ENCODE measurements at regions not wholly inside any gene's neighbourhood (a gene's known extent, or its start where the extent isn't known, plus 50 kb on each side); places are given as distances from the start of the nearest gene placed in this dataset.

DNA sequence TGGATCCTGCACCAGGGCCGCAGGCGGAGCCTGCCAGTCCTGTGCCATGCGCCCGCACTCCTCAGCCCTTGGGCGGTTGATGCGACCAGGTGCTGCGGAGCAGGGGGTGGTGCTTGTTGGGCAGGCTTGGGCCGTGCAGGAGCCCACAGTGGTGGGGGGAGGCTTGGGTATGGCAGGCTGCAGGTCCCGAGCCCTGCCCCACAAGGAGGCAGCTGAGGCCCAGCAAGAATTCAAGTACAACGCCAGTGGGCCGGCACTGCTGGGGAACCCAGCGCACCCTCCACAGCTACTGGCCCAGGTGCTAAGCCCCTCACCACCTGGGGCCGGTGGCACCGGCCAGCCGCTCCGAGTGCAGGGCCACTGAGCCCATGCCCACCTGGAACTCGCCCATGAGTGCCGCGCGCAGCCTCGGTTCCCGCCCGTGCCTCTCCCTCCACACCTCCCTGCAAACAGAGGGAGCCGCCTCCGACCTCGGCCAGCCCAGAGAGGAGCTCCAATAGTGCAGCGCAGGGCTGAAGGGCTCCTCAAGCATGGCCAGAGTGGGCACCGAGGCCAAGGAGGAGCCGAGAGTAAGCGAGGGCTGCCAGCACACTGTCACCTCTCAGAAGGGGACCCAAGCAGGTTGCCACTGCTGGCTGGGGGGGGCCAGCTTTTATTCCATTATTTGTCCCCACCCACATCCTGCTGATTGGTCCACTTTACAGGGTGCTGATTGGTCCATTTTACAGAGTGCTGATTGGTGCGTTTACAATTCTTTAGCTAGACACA, 339.0 kb upstream of the KLF3 start:
- 97% methylated on average over 25 of the region's 31 CpGs for WGBS (ENCODE audit: insufficient coverage)
- Histone ChIP-seq H3K9ac (ENCODE audit: low read length) (no peak overlapping the region), H3K27me3 (replicated peaks in 1 of 4; ENCODE audit: control extremely low read depth in 1 of 4, control insufficient read depth in 3 of 4, insufficient read depth in 4 of 4, low read length in 3 of 4) (no peaks in the 10 kb centered on the region), H3K4me3 (ENCODE audit: control extremely low read depth in 1 of 5, extremely low read depth in 1 of 5, insufficient read depth in 1 of 5, low read depth in 2 of 5, low read length in 4 of 5) (no peak overlapping the region), H3K4me1 (ENCODE audit: control insufficient read depth in 2 of 2, insufficient read depth in 2 of 2, low read length in 2 of 2) (peaks cover under 1 to 2% of the 10 kb centered on the region in 2 donors), H3K79me2 (ENCODE audit: control insufficient read depth, insufficient read depth, low read length) (no peaks in the 10 kb centered on the region), H3K9me3 (ENCODE audit: control extremely low read depth in 1 of 3, control insufficient read depth in 2 of 3, insufficient read depth in 1 of 3, low read length in 2 of 3) (peaks cover 0 to 12% (median 2%) of the 10 kb centered on the region in 3 donors), H2AFZ (ENCODE audit: insufficient read depth, low read depth, low read length, poor library complexity, severe bottlenecking) (no peak overlapping the region), H3K36me3 (replicated peaks in 1 of 2; ENCODE audit: control extremely low read depth in 1 of 2, control insufficient read depth in 1 of 2, extremely low read depth in 1 of 2, insufficient read depth in 2 of 2, low read length in 1 of 2) (no peaks in the 10 kb centered on the region), H4K20me1 (ENCODE audit: control insufficient read depth, insufficient read depth, low read length, poor library complexity, severe bottlenecking) (no peaks in the 10 kb centered on the region), H3K4me2 (replicated peaks; ENCODE audit: low read depth, low read length, poor library complexity, severe bottlenecking) (no peak overlapping the region), H3K27ac (ENCODE audit: low read length in 2 of 2) (no peak overlapping the region)
- POLR2A ChIA-PET: no interaction called here
- TF ChIP-seq, protein P1, sequence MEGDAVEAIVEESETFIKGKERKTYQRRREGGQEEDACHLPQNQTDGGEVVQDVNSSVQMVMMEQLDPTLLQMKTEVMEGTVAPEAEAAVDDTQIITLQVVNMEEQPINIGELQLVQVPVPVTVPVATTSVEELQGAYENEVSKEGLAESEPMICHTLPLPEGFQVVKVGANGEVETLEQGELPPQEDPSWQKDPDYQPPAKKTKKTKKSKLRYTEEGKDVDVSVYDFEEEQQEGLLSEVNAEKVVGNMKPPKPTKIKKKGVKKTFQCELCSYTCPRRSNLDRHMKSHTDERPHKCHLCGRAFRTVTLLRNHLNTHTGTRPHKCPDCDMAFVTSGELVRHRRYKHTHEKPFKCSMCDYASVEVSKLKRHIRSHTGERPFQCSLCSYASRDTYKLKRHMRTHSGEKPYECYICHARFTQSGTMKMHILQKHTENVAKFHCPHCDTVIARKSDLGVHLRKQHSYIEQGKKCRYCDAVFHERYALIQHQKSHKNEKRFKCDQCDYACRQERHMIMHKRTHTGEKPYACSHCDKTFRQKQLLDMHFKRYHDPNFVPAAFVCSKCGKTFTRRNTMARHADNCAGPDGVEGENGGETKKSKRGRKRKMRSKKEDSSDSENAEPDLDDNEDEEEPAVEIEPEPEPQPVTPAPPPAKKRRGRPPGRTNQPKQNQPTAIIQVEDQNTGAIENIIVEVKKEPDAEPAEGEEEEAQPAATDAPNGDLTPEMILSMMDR (IDR thresholded peaks at IDR 0.05): no peak
- no peak for TF ChIP-seq EZH2 (IDR thresholded peaks at IDR 0.05; ENCODE audit: borderline replicate concordance, insufficient read depth, low read depth, low read length, poor library complexity, severe bottlenecking)
- peaks cover 2% of the 10 kb centered on the region for H3K9me3 Mint-ChIP-seq (ENCODE audit: insufficient read depth)
- no peaks in the 10 kb centered on the region for H3K27me3 Mint-ChIP-seq
- H3K4me3 Mint-ChIP-seq: no peak overlapping the region
- DNase-seq (no peak), ATAC-seq (ENCODE audit: low read depth) (no peak)
- CTCF ChIA-PET: interaction anchor here (0.6 to 9.5 kb wide), 3 partner anchors 145 to 1101 kb away, joined by 3 to 109 read pairs (median 3); no protein-coding TSS in a partner anchor
- no peak overlapping the region for H3K27ac Mint-ChIP-seq
- intact Hi-C loops (cut with micrococcal nuclease): no loop called here
- H3K4me1 Mint-ChIP-seq: peaks cover 7% of the 10 kb centered on the region

DNA sequence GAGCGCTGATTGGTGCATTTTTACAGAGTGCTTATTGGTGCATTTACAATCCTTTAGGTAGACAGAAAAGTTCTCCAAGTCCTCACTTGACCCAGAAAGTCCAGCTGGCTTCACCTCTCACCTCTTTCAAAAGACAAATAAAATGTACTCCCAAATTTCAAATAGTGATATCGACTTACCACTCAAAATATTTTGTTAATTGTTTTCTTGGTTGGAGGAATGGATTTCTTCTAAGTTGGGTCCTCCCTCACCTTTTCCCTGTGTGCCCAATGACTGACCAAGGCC, 338.4 kb upstream of the KLF3 start:
- Mint-ChIP-seq H3K9me3 (ENCODE audit: insufficient read depth) (peaks cover 2% of the 10 kb centered on the region), H3K27me3 (no peaks in the 10 kb centered on the region), H3K27ac (no peak overlapping the region), H3K4me1 (peaks cover 4% of the 10 kb centered on the region), H3K4me3 (no peak overlapping the region)
- no peak overlapping the region for H3K27ac ChIP-seq (ENCODE audit: low read length in 2 of 2)
- CTCF ChIA-PET: interaction anchor here (1.0 to 9.5 kb wide), 2 partner anchors 146 to 351 kb away, joined by 3 to 109 read pairs; no protein-coding TSS in a partner anchor
- H3K9ac ChIP-seq (ENCODE audit: low read length): no peak overlapping the region
- ATAC-seq (ENCODE audit: low read depth) (no peak), DNase-seq (no peak)
- H4K20me1 ChIP-seq (ENCODE audit: control insufficient read depth, insufficient read depth, low read length, poor library complexity, severe bottlenecking): no peaks in the 10 kb centered on the region
- H3K27me3 ChIP-seq (replicated peaks in 1 of 4; ENCODE audit: control extremely low read depth in 1 of 4, control insufficient read depth in 3 of 4, insufficient read depth in 4 of 4, low read length in 3 of 4): no peaks in the 10 kb centered on the region
- POLR2A ChIA-PET: no interaction called here
- H3K9me3 ChIP-seq (ENCODE audit: control extremely low read depth in 1 of 3, control insufficient read depth in 2 of 3, insufficient read depth in 1 of 3, low read length in 2 of 3): peaks cover 0 to 12% (median 2%) of the 10 kb centered on the region in 3 donors
- no peak overlapping the region for H3K4me2 ChIP-seq (replicated peaks; ENCODE audit: low read depth, low read length, poor library complexity, severe bottlenecking)
- intact Hi-C loops (cut with micrococcal nuclease): no loop called here
- TF ChIP-seq, protein P1 (IDR thresholded peaks at IDR 0.05): no peak
- TF ChIP-seq EZH2 (IDR thresholded peaks at IDR 0.05; ENCODE audit: borderline replicate concordance, insufficient read depth, low read depth, low read length, poor library complexity, severe bottlenecking): no peak
- no peaks in the 10 kb centered on the region for H3K36me3 ChIP-seq (replicated peaks in 1 of 2; ENCODE audit: control extremely low read depth in 1 of 2, control insufficient read depth in 1 of 2, extremely low read depth in 1 of 2, insufficient read depth in 2 of 2, low read length in 1 of 2)
- no peaks in the 10 kb centered on the region for H3K4me1 ChIP-seq (ENCODE audit: control insufficient read depth in 2 of 2, insufficient read depth in 2 of 2, low read length in 2 of 2)
- no peak overlapping the region for H3K4me3 ChIP-seq (ENCODE audit: control extremely low read depth in 1 of 5, extremely low read depth in 1 of 5, insufficient read depth in 1 of 5, low read depth in 2 of 5, low read length in 4 of 5)
- H3K79me2 ChIP-seq (ENCODE audit: control insufficient read depth, insufficient read depth, low read length): no peaks in the 10 kb centered on the region
- no CpG with 5 or more reads among the region's 2 CpGs for WGBS (ENCODE audit: insufficient coverage)
- H2AFZ ChIP-seq (ENCODE audit: insufficient read depth, low read depth, low read length, poor library complexity, severe bottlenecking): no peak overlapping the region

All from B cell (primary cell).